GM12878 (cell line): ENCODE measurements at regions not wholly inside any gene's neighbourhood (a gene's known extent, or its start where the extent isn't known, plus 50 kb on each side); places are given as distances from the start of the nearest gene placed in this dataset.

Source experiments
- ASH2L ChIP-seq: fragments of 300-600, 200-600 bp; sonication (generic); IDR thresholded peaks from 2 replicates; pipeline ENCODE4 v1.6.1; 2017; ENCODE audit warnings: low read depth, mild to moderate bottlenecking, borderline replicate concordance
- EP300 ChIP-seq, 2 experiments: fragments of 150-350 bp in 1 of 2; IDR thresholded peaks; 2 replicates each; pipeline ENCODE4 v1.6.1; 2011 to 2012; ENCODE audit warnings: low read depth in 2 of 2, low read length in 2 of 2, borderline replicate concordance in 1 of 2, improper control_type of control experiment in 1 of 2, inconsistent platforms in 1 of 2; ENCODE audit not compliant: control insufficient read depth in 1 of 2
- GABPA ChIP-seq: IDR thresholded peaks from 2 replicates; pipeline ENCODE4 v1.6.1; 2014; ENCODE audit warnings: antibody characterized with exemption, low read depth, mild to moderate bottlenecking, inconsistent platforms
- MXI1 ChIP-seq: fragments of 150-350 bp; IDR thresholded peaks from 2 replicates; pipeline ENCODE4 v1.6.1; 2011; ENCODE audit warnings: low read depth, mild to moderate bottlenecking, inconsistent platforms, low read length, improper control_type of control experiment
- PML ChIP-seq: IDR thresholded peaks from 2 replicates; pipeline ENCODE4 v1.6.1; 2012; ENCODE audit warnings: low read length, inconsistent platforms
- POLR2AphosphoS5 ChIP-seq: IDR thresholded peaks from 2 replicates; pipeline ENCODE4 v1.6.1; 2011; ENCODE audit warnings: mild to moderate bottlenecking, low read length, inconsistent platforms
- SIN3A ChIP-seq: IDR thresholded peaks from 2 replicates; pipeline ENCODE4 v1.6.1; 2012; ENCODE audit warnings: low read depth, low read length, improper control_type of control experiment
- SMC3 ChIP-seq: IDR thresholded peaks from 2 replicates; pipeline ENCODE4 v1.6.1; 2011; ENCODE audit warnings: low read length, improper control_type of control experiment, borderline replicate concordance
- TARDBP ChIP-seq: IDR thresholded peaks from 2 replicates; pipeline ENCODE4 v1.6.1; 2016; ENCODE audit warnings: borderline replicate concordance
- YY1 ChIP-seq: IDR thresholded peaks from 2 replicates; pipeline ENCODE4 v1.6.1; 2011; ENCODE audit warnings: low read depth, mild to moderate bottlenecking, low read length
- TF ChIP-seq, protein P1 (sequence below), 3 experiments: IDR thresholded peaks in 2 of 3; conservative IDR thresholded peaks in 1 of 3; 2 replicates each; pipeline ENCODE4 v1.5.1; 2011; ENCODE audit warnings: low read depth in 3 of 3, low read length in 3 of 3, mild to moderate bottlenecking in 3 of 3, control low read depth in 2 of 3, moderate library complexity in 2 of 3, inconsistent platforms in 1 of 3, mixed read lengths in 1 of 3; ENCODE audit not compliant: control insufficient read depth in 2 of 3, insufficient read depth in 1 of 3; ENCODE audit errors: extremely low read depth in 1 of 3
- TF ChIP-seq, protein P2 (sequence below): IDR thresholded peaks from 2 replicates; pipeline ENCODE4 v1.6.1; 2011; ENCODE audit warnings: borderline replicate concordance, low read depth, mild to moderate bottlenecking, moderate library complexity, mixed read lengths, low read length; ENCODE audit not compliant: insufficient read depth; ENCODE audit errors: extremely low read length
- TF ChIP-seq, protein P3 (sequence below): IDR thresholded peaks from 2 replicates; pipeline ENCODE4 v1.6.1; 2012; ENCODE audit warnings: low read depth, low read length, improper control_type of control experiment

DNA sequence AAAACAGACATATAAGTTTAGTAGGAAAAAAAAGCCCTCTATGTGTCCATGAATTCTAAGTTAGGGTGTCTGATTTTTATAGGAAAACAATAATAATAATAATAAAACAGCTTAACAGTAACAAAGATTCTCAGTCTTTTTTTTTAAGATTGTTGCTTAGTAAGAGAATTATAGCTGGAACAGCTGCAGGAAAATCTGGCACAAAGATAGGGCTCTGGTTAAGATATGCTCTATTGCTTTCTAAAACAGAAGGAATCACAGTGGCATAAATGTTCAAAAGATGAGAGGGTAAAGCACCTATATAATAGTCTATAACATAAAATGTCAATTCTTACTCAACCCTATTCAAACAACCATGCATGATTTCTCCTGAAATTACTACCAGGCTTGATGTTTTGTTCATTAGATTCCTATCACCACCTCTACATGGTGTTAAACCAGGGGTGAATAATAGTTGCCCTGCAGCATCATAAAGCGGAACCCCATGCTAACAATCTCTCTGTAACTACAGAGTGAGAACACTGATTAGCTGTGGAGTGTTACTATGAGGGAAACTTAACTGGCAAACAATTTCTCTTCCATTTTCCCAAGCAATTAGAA, 541.4 kb upstream of the MIR17HG start:
- TF ChIP-seq, protein P1, sequence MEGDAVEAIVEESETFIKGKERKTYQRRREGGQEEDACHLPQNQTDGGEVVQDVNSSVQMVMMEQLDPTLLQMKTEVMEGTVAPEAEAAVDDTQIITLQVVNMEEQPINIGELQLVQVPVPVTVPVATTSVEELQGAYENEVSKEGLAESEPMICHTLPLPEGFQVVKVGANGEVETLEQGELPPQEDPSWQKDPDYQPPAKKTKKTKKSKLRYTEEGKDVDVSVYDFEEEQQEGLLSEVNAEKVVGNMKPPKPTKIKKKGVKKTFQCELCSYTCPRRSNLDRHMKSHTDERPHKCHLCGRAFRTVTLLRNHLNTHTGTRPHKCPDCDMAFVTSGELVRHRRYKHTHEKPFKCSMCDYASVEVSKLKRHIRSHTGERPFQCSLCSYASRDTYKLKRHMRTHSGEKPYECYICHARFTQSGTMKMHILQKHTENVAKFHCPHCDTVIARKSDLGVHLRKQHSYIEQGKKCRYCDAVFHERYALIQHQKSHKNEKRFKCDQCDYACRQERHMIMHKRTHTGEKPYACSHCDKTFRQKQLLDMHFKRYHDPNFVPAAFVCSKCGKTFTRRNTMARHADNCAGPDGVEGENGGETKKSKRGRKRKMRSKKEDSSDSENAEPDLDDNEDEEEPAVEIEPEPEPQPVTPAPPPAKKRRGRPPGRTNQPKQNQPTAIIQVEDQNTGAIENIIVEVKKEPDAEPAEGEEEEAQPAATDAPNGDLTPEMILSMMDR (IDR thresholded peaks at IDR 0.05 in 2 of 3, conservative IDR thresholded peaks at IDR 0.05 in 1 of 3; ENCODE audit: control insufficient read depth in 2 of 3, extremely low read depth in 1 of 3, insufficient read depth in 1 of 3, low read depth in 3 of 3, low read length in 3 of 3): no peak
- TF ChIP-seq PML (no peak), MXI1 (no peak), SMC3 (no peak), EP300 (IDR thresholded peaks at IDR 0.05; ENCODE audit: borderline replicate concordance in 1 of 2, control insufficient read depth in 1 of 2, low read depth in 2 of 2, low read length in 2 of 2) (no peak), YY1 (no peak), TARDBP (no peak), GABPA (no peak), ASH2L (no peak), SIN3A (no peak), POLR2AphosphoS5 (no peak)
- TF ChIP-seq, protein P2, sequence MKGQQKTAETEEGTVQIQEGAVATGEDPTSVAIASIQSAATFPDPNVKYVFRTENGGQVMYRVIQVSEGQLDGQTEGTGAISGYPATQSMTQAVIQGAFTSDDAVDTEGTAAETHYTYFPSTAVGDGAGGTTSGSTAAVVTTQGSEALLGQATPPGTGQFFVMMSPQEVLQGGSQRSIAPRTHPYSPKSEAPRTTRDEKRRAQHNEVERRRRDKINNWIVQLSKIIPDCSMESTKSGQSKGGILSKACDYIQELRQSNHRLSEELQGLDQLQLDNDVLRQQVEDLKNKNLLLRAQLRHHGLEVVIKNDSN: no peak
- TF ChIP-seq, protein P3, sequence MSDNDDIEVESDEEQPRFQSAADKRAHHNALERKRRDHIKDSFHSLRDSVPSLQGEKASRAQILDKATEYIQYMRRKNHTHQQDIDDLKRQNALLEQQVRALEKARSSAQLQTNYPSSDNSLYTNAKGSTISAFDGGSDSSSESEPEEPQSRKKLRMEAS: no peak
